ENCODE measurements at regions not wholly inside any gene's neighbourhood (a gene's known extent, or its start where the extent isn't known, plus 50 kb on each side); places are given as distances from the start of the nearest gene placed in this dataset.

DNA sequence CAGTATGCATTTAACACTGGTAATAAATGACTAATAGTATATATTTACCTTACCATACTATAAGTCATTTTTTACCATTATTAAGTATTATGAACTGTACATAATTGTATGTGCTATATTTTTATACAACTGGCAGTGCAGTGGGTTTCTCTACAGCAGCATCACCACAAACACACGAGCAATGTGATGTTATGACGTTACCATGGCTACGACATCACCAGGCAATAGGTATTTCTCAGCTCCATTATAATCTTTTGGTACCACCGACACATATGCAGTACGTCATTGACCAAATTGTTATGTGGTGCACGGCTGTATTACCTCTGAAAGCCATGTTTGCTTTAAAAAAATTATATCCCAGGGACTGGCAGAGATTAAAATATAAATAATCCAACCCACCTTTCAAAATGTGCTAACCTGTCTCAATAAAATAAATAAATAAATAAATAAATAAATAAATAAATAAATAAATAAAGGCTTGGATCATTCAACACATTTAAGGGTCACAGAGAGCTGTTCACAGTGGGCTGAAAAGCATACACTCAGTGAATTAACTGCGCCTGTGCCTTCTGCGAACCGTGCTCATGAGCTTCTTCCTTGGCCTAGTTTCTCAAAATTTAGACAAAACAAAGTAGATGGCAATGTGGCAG lies 121.4 kb upstream of the SLC35F3 start:
- TF ChIP-seq, protein P1, sequence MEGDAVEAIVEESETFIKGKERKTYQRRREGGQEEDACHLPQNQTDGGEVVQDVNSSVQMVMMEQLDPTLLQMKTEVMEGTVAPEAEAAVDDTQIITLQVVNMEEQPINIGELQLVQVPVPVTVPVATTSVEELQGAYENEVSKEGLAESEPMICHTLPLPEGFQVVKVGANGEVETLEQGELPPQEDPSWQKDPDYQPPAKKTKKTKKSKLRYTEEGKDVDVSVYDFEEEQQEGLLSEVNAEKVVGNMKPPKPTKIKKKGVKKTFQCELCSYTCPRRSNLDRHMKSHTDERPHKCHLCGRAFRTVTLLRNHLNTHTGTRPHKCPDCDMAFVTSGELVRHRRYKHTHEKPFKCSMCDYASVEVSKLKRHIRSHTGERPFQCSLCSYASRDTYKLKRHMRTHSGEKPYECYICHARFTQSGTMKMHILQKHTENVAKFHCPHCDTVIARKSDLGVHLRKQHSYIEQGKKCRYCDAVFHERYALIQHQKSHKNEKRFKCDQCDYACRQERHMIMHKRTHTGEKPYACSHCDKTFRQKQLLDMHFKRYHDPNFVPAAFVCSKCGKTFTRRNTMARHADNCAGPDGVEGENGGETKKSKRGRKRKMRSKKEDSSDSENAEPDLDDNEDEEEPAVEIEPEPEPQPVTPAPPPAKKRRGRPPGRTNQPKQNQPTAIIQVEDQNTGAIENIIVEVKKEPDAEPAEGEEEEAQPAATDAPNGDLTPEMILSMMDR (IDR thresholded peaks at IDR 0.05; ENCODE audit: insufficient read depth, low read length) = no peak
- TF ChIP-seq POLR2AphosphoS5 (IDR thresholded peaks at IDR 0.05; ENCODE audit: low read depth) (no peak), GABPA (IDR thresholded peaks at IDR 0.05; ENCODE audit: low read depth) (no peak)
